ENCODE measurements at regions not wholly inside any gene's neighbourhood (a gene's known extent, or its start where the extent isn't known, plus 50 kb on each side); places are given as distances from the start of the nearest gene placed in this dataset.

DNA sequence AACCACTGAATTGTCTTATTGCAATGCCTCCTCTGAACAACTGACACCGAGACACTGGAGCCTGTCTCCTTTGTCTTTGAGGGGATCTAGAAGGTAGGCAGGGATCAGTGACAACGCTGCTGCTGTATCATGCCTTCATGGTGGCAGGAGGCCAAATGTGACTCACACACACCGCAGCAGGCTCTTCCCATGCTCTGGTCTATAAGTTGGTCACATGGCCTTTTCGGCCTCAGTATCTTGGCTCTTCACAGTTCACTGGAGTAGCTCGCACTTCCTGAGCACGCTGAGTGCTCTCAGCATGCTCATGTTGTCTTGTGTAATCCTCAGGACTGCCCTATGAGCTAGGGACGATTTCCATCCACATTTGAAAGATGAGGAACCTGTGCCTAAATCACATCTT, 167.4 kb upstream of the PCSK2 start:
- Histone ChIP-seq H3K36me3 (replicated peaks) (no peaks in the 10 kb centered on the region), H3K27ac (no peak overlapping the region), H3K27me3 (replicated peaks) (no peaks in the 10 kb centered on the region), H3K4me3 (ENCODE audit: low read depth, low read length) (no peak overlapping the region)
- peak; percentile 1 for DNase-seq
- in situ Hi-C loops (cut with HindIII; ENCODE audit: low pct_ligation_motif_present, low sequenced_read_pairs), result no loop called here
- TF ChIP-seq, protein P1, sequence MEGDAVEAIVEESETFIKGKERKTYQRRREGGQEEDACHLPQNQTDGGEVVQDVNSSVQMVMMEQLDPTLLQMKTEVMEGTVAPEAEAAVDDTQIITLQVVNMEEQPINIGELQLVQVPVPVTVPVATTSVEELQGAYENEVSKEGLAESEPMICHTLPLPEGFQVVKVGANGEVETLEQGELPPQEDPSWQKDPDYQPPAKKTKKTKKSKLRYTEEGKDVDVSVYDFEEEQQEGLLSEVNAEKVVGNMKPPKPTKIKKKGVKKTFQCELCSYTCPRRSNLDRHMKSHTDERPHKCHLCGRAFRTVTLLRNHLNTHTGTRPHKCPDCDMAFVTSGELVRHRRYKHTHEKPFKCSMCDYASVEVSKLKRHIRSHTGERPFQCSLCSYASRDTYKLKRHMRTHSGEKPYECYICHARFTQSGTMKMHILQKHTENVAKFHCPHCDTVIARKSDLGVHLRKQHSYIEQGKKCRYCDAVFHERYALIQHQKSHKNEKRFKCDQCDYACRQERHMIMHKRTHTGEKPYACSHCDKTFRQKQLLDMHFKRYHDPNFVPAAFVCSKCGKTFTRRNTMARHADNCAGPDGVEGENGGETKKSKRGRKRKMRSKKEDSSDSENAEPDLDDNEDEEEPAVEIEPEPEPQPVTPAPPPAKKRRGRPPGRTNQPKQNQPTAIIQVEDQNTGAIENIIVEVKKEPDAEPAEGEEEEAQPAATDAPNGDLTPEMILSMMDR (IDR thresholded peaks at IDR 0.05; ENCODE audit: low read depth, low read length, missing control alignments), result no peak

DNA sequence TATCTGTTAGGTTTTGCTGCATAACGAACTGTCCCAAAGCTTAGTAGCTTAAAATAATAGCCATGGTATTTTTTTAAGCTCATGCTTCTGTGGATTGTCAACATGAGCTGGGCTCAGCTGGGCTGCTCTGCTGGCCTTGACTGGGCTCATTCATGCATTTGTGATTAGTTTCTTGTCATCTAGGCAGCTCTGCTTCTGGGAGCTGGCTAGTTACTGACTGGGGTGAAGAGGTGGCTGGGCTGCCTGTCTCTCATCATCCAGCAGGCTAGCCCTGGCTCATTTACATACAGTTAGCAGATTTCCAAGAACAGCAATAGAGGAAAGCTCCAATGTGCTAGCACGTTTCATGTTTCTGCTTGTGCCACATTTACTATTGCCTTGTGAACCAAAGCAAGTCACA, 165.1 kb upstream of the PCSK2 start:
- no peak for DNase-seq
- H3K27ac ChIP-seq, result no peak overlapping the region
- in situ Hi-C loops (cut with HindIII; ENCODE audit: low pct_ligation_motif_present, low sequenced_read_pairs), result no loop called here
- no peaks in the 10 kb centered on the region for H3K27me3 ChIP-seq (replicated peaks)
- no peak overlapping the region for H3K4me3 ChIP-seq (ENCODE audit: low read depth, low read length)
- H3K36me3 ChIP-seq (replicated peaks), result no peaks in the 10 kb centered on the region
- TF ChIP-seq, protein P1 (IDR thresholded peaks at IDR 0.05; ENCODE audit: low read depth, low read length, missing control alignments), result no peak

DNA sequence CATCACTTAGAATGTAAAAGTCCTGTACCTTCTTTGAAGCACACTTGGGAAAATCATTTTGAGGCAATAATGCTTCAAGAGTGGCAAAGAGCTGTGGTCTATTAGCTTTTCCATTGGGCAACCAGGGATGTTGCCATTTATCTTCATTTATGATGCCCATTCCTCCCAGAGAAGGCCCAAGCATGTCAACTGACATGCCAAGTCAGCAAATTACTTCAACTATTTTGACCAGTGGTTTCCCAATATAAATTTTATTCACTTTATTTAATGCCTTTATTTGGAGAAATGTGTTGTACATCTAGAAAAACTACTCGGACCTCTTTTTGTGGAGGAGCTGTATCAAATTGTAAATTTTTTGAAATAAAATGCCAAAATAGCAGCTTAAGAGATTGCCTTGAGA, 164.1 kb upstream of the PCSK2 start:
- no peak for DNase-seq
- H3K27me3 ChIP-seq (replicated peaks), result no peaks in the 10 kb centered on the region
- in situ Hi-C loops (cut with HindIII; ENCODE audit: low pct_ligation_motif_present, low sequenced_read_pairs), result no loop called here
- TF ChIP-seq, protein P1 (IDR thresholded peaks at IDR 0.05; ENCODE audit: low read depth, low read length, missing control alignments), result no peak
- no peak overlapping the region for H3K4me3 ChIP-seq (ENCODE audit: low read depth, low read length)
- no peak overlapping the region for H3K27ac ChIP-seq
- H3K36me3 ChIP-seq (replicated peaks), result no peaks in the 10 kb centered on the region

DNA sequence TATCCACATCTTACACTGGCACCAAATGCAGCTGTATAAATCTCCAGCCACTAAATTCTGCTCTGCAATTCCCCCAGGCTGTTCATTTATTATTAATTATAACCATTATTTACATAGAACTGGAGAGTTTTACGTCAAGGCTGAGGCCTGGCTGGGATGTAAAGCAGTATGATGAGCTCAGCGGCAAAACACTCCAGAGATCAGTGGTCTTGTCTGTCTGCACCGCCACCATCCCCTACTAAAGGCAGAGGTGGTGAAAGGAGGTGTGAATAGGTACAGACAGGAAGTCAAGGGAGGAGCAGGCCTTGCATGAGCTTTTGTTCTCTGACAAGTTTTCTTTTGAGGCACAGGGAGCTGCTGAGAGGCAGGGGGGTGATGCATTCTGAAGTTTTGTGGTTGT, 159.9 kb upstream of the PCSK2 start:
- DNase-seq, result no peak

DNA sequence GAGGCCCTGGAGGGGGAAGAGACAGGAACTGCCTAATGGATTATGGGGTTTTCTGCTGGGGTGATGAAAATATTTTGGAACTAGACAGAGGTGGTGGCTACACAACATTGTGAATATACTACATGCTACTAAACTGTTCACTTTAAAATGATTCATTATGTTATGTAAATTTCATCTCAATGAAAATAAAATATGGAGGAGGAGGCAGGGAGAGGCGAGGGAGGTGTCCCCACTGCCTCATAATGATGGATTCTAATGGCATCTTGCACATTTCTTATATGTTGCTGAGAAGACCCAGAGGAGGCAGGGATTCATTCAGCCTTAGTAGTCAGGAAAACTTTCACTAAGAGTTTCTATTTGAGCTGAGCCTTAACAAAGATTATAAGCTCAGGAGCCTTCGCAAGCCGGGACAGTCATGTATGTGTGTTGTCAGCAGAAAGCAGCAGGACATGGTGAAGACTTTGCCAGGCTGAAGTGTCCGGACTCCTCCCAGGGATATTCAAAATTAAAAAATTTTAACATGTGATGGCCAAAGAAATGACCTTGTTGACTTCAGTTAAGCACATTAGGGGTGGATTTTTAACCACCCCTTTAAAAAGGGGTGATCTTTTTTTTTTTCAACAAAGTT, 158.6 kb upstream of the PCSK2 start:
- in situ Hi-C loops (cut with HindIII; ENCODE audit: low pct_ligation_motif_present, low sequenced_read_pairs), result no loop called here
- Histone ChIP-seq H3K36me3 (replicated peaks) (no peaks in the 10 kb centered on the region), H3K27ac (no peak overlapping the region), H3K27me3 (replicated peaks) (no peaks in the 10 kb centered on the region), H3K4me3 (ENCODE audit: low read depth, low read length) (no peak overlapping the region)
- TF ChIP-seq, protein P1 (IDR thresholded peaks at IDR 0.05; ENCODE audit: low read depth, low read length, missing control alignments), result no peak
- no peak for DNase-seq

More for the DNA sequence above, 159.9 kb upstream of the PCSK2 start:
- H3K4me3 ChIP-seq (ENCODE audit: low read depth, low read length), result no peak overlapping the region
- no peaks in the 10 kb centered on the region for H3K27me3 ChIP-seq (replicated peaks)
- no peaks in the 10 kb centered on the region for H3K36me3 ChIP-seq (replicated peaks)
- in situ Hi-C loops (cut with HindIII; ENCODE audit: low pct_ligation_motif_present, low sequenced_read_pairs), result no loop called here
- no peak overlapping the region for H3K27ac ChIP-seq
- TF ChIP-seq, protein P1 (IDR thresholded peaks at IDR 0.05; ENCODE audit: low read depth, low read length, missing control alignments), result no peak

DNA sequence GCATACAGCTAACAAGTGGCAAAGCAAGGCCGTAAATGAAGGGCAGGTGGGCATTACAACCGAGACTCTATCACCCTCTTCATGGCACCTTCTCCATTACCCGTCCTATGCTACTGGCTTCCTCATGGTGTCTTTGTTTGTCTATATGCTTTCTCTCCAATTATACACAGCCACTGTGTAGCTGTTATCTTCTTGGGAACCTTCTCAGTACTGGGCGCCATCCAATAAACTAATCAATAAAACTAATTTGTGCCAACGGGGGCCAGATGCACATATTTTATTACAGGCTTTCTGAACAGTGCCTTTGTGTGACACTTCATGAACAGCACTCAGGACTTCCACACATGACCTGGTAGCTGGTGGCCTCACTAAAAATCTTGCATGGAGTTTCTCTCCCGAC, 149.8 kb upstream of the PCSK2 start:
- H3K27ac ChIP-seq, result no peak overlapping the region
- H3K4me3 ChIP-seq (ENCODE audit: low read depth, low read length), result no peak overlapping the region
- H3K27me3 ChIP-seq (replicated peaks), result no peaks in the 10 kb centered on the region
- TF ChIP-seq, protein P1 (IDR thresholded peaks at IDR 0.05; ENCODE audit: low read depth, low read length, missing control alignments), result no peak
- no peaks in the 10 kb centered on the region for H3K36me3 ChIP-seq (replicated peaks)
- DNase-seq, result no peak
- in situ Hi-C loops (cut with HindIII; ENCODE audit: low pct_ligation_motif_present, low sequenced_read_pairs), result no loop called here

All from brain microvascular endothelial cell (primary cell).